HEK293T (cell line): ENCODE measurements at regions not wholly inside any gene's neighbourhood (a gene's known extent, or its start where the extent isn't known, plus 50 kb on each side); places are given as distances from the start of the nearest gene placed in this dataset.

Source experiments
- ARNT ChIP-seq: fragments of 450-650 bp; IDR thresholded peaks from 2 replicates; pipeline ENCODE4 v1.6.1; 2017; ENCODE audit warnings: mild to moderate bottlenecking
- BHLHE40 ChIP-seq: fragments of 450-650 bp; IDR thresholded peaks from 2 replicates; pipeline ENCODE4 v1.6.1; 2016; ENCODE audit warnings: mild to moderate bottlenecking, moderate library complexity, borderline replicate concordance
- FOXA1 ChIP-seq: fragments of 450-650 bp; IDR thresholded peaks from 2 replicates; pipeline ENCODE4 v1.6.1; 2016; ENCODE audit warnings: mild to moderate bottlenecking
- FOXM1 ChIP-seq: fragments of 450-650 bp; IDR thresholded peaks from 2 replicates; pipeline ENCODE4 v1.6.1; 2017; ENCODE audit warnings: mild to moderate bottlenecking, borderline replicate concordance
- NFRKB ChIP-seq: fragments of 450-650 bp; IDR thresholded peaks from 2 replicates; pipeline ENCODE4 v1.6.1; 2016; ENCODE audit warnings: mild to moderate bottlenecking, moderate library complexity
- SP1 ChIP-seq: fragments of 450-650 bp; IDR thresholded peaks from 2 replicates; pipeline ENCODE4 v1.6.1; 2017
- SUZ12 ChIP-seq: fragments of 450-650 bp; IDR thresholded peaks from 2 replicates; pipeline ENCODE4 v1.6.1; 2016; ENCODE audit warnings: mild to moderate bottlenecking
- ZNF384 ChIP-seq: fragments of 450-650 bp; IDR thresholded peaks from 2 replicates; pipeline ENCODE4 v1.6.1; 2016

DNA sequence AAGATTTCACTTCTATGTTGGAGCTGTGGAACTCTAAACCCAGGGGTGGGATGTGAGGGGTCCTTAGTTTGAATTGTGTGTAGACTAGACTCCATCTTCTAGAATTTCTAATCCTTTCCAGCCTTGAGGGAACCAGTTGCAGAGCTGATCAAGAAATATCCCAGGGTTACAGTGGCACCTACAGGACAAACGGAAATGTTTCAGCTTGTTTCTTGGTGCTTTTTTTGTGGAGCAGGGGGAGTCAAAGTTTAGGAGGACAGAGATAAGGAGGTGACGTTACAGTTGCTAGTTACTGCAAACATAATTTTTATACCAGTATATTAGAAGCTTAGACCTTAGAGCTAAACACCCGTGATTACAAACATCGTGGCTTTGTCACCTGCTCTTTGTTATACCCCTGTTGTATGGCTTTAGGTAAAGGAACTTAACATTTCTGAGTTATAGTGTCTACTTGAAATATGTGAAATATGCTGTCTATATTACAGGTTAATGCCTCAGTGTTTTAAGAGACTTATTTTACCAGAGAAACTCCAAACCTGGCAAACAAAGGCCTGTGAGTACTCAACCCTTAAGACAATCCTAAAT, 84.5 kb upstream of the DYNC1I1 start:
- no peak for TF ChIP-seq BHLHE40
- TF ChIP-seq NFRKB = no peak
- TF ChIP-seq ZNF384 = no peak
- TF ChIP-seq SUZ12 = no peak
- TF ChIP-seq SP1 = no peak
- TF ChIP-seq FOXA1 = no peak
- TF ChIP-seq ARNT = no peak
- no peak for TF ChIP-seq FOXM1
